SK-N-SH (cell line): ENCODE measurements at regions not wholly inside any gene's neighbourhood (a gene's known extent, or its start where the extent isn't known, plus 50 kb on each side); places are given as distances from the start of the nearest gene placed in this dataset.

Experiments used
- CTCF ChIA-PET: fragments of 300-600, 350-600 bp; formaldehyde crosslinking; extraction: SDS; loops from one replicate; lab custom pipeline; 2021; lab: Yijun Ruan, JAX
- POLR2A ChIA-PET: fragments of 350-600 bp; sonication (Branson Sonifier 250); formaldehyde crosslinking; extraction: SDS; loops from one replicate; lab custom pipeline; 2020; ENCODE audit warnings: antibody characterized with exemption, inconsistent platforms; lab: Yijun Ruan, JAX
- DNase-seq: peaks from one replicate; pipeline ENCODE4 v3.0.0; 2012
- H2AFZ ChIP-seq: fragments of 200-600 bp; sonication (generic); 2 replicates; pipeline ENCODE4 v1.8.1; 2016; ENCODE audit warnings: antibody characterized with exemption, mild to moderate bottlenecking, low read depth
- H3F3A ChIP-seq: fragments of 200-600 bp; sonication (generic); replicated peaks from 2 replicates; pipeline ENCODE3; 2016; ENCODE audit warnings: antibody characterized with exemption, mild to moderate bottlenecking; ENCODE audit not compliant: insufficient read depth
- H3K27ac ChIP-seq, 2 experiments: fragments of 200-500 bp in 1 of 2; fragments of 200-600 bp in 1 of 2; sonication (Bioruptor generic) in 1 of 2; sonication (generic), shearing (Covaris generic) in 1 of 2; 2 replicates each; pipeline versions ENCODE4 v1.5.1 to v1.6.1; 2014 to 2016; ENCODE audit warnings: low read depth in 2 of 2, inconsistent platforms in 1 of 2, low read length in 1 of 2, mild to moderate bottlenecking in 1 of 2, mixed read lengths in 1 of 2
- H3K27me3 ChIP-seq: fragments of 200-600 bp; sonication (generic), shearing (Covaris generic); 2 replicates; pipeline ENCODE4 v1.6.1; 2016; ENCODE audit warnings: mixed run types; ENCODE audit not compliant: insufficient read depth
- H3K36me3 ChIP-seq, 2 experiments: fragments of 200-500 bp in 1 of 2; fragments of 200-600 bp in 1 of 2; sonication (Bioruptor generic) in 1 of 2; sonication (generic) in 1 of 2; replicated peaks in 1 of 2; 2 replicates each; pipeline versions ENCODE3 to v1.5.1; 2014 to 2016; ENCODE audit warnings: low read length in 1 of 2, mild to moderate bottlenecking in 1 of 2; ENCODE audit not compliant: insufficient read depth in 2 of 2, control insufficient read depth in 1 of 2
- H3K4me1 ChIP-seq, 2 experiments: fragments of 200-500 bp in 1 of 2; fragments of 200-600 bp in 1 of 2; sonication (Bioruptor generic) in 1 of 2; sonication (generic), shearing (Covaris generic) in 1 of 2; 2 replicates each; pipeline versions ENCODE4 v1.5.1 to v1.6.1; 2014 to 2016; ENCODE audit warnings: low read depth in 1 of 2, low read length in 1 of 2, mixed run types in 1 of 2; ENCODE audit not compliant: insufficient read depth in 2 of 2, control insufficient read depth in 1 of 2
- H3K4me2 ChIP-seq: fragments of 200-600 bp; sonication (generic), shearing (Covaris generic); 2 replicates; pipeline ENCODE4 v1.6.1; 2017; ENCODE audit warnings: mixed run types
- H3K4me3 ChIP-seq, 2 experiments: fragments of 200-500 bp in 1 of 2; fragments of 200-600 bp in 1 of 2; sonication (Bioruptor generic) in 1 of 2; sonication (generic), shearing (Covaris generic) in 1 of 2; 2 replicates each; pipeline versions ENCODE4 v1.5.1 to v1.8.1; 2014 to 2016; ENCODE audit warnings: low read depth in 2 of 2, inconsistent platforms in 1 of 2, low read length in 1 of 2, mild to moderate bottlenecking in 1 of 2, mixed read lengths in 1 of 2, moderate library complexity in 1 of 2
- H3K79me2 ChIP-seq: fragments of 200-600 bp; sonication (generic); 2 replicates; pipeline ENCODE4 v1.8.1; 2017; ENCODE audit warnings: mild to moderate bottlenecking; ENCODE audit not compliant: insufficient read depth
- H3K9ac ChIP-seq: fragments of 200-600 bp; sonication (generic); 2 replicates; pipeline ENCODE4 v1.6.1; 2017; ENCODE audit warnings: mixed run types
- H3K9me2 ChIP-seq: fragments of 200-600 bp; sonication (generic); 2 replicates; pipeline ENCODE4 v1.6.1; 2017; ENCODE audit warnings: mixed run types
- H3K9me3 ChIP-seq: fragments of 200-600 bp; sonication (generic); 2 replicates; pipeline ENCODE4 v1.6.1; 2017; ENCODE audit warnings: mixed run types, mild to moderate bottlenecking, moderate library complexity
- H4K20me1 ChIP-seq: fragments of 200-600 bp; sonication (generic); 2 replicates; pipeline ENCODE4 v1.6.1; 2017; ENCODE audit warnings: mild to moderate bottlenecking, mixed run types; ENCODE audit not compliant: insufficient read depth
- CTCF ChIP-seq: fragments of 200-600 bp; sonication (generic); IDR thresholded peaks from 2 replicates; pipeline ENCODE4 v1.6.1; 2017; ENCODE audit warnings: antibody characterized with exemption, mild to moderate bottlenecking, moderate library complexity
- ELF1 ChIP-seq: IDR thresholded peaks from 2 replicates; pipeline ENCODE4 v1.4.0; 2012
- GABPA ChIP-seq: IDR thresholded peaks from 2 replicates; pipeline ENCODE4 v1.4.0; 2012; ENCODE audit warnings: low read depth, mild to moderate bottlenecking
- MEF2A ChIP-seq: IDR thresholded peaks from 2 replicates; pipeline ENCODE4 v1.4.0; 2012; ENCODE audit warnings: low read depth, borderline replicate concordance
- MXI1 ChIP-seq: IDR thresholded peaks from 2 replicates; pipeline ENCODE4 v1.6.1; 2012; ENCODE audit warnings: mild to moderate bottlenecking, low read depth, low read length, improper control_type of control experiment
- NRF1 ChIP-seq: IDR thresholded peaks from 2 replicates; pipeline ENCODE4 v1.6.1; 2012; ENCODE audit warnings: low read depth, mild to moderate bottlenecking, low read length
- PBX3 ChIP-seq: IDR thresholded peaks from 2 replicates; pipeline ENCODE4; 2012
- RAD21 ChIP-seq: IDR thresholded peaks from 2 replicates; pipeline ENCODE4 v1.6.1; 2012; ENCODE audit warnings: mild to moderate bottlenecking, low read length
- RXRA ChIP-seq: IDR thresholded peaks from 2 replicates; pipeline ENCODE4 v1.4.0; 2012; ENCODE audit warnings: low read depth, mild to moderate bottlenecking, borderline replicate concordance
- SMC3 ChIP-seq: IDR thresholded peaks from 2 replicates; pipeline ENCODE4 v1.6.1; 2012; ENCODE audit warnings: low read depth, low read length, improper control_type of control experiment
- YY1 ChIP-seq: IDR thresholded peaks from 2 replicates; pipeline ENCODE4 v1.4.0; 2012; ENCODE audit warnings: low read depth, mild to moderate bottlenecking
- ZBTB33 ChIP-seq: IDR thresholded peaks from 2 replicates; pipeline ENCODE4 v1.4.0; 2012; ENCODE audit warnings: low read depth, borderline replicate concordance
- WGBS: methylation state at CpG from one replicate; pipeline ENCODE4 v1.1.6; 2017; ENCODE audit warnings: low lambda C conversion rate; 5-methylcytosine and 5-hydroxymethylcytosine counted together

GRCh38 chr11:122468965-122469364 is 186.6 kb upstream of the UBASH3B start (continued):
- no peak for TF ChIP-seq NRF1
- TF ChIP-seq PBX3: no peak
- no peak for TF ChIP-seq YY1
- no peak for TF ChIP-seq GABPA
- no peak for TF ChIP-seq RAD21

- DNase-seq: no peak
- no peak overlapping the region for H3K4me3 ChIP-seq
- no peaks in the 10 kb centered on the region for H3K4me1 ChIP-seq
- H3K79me2 ChIP-seq: no peaks in the 10 kb centered on the region
- H3K36me3 ChIP-seq: no peaks in the 10 kb centered on the region
- CTCF ChIA-PET: interaction anchor here (0.6 kb wide), 1 partner anchor 21 kb away, joined by 3 read pairs; no protein-coding TSS in a partner anchor
- no peak overlapping the region for H3K9ac ChIP-seq
- no peaks in the 10 kb centered on the region for H4K20me1 ChIP-seq
- no peaks in the 10 kb centered on the region for H3F3A ChIP-seq
- H3K9me2 ChIP-seq: no peaks in the 10 kb centered on the region
- no peaks in the 10 kb centered on the region for H3K27me3 ChIP-seq
- H3K27ac ChIP-seq: no peak overlapping the region
- no peak overlapping the region for H3K4me2 ChIP-seq
- POLR2A ChIA-PET: no interaction called here
- TF ChIP-seq CTCF: no peak
- TF ChIP-seq MEF2A: no peak
- TF ChIP-seq MXI1: no peak
- H2AFZ ChIP-seq: no peak overlapping the region
- peaks cover 8% of the 10 kb centered on the region; the same call in 1 of the 2 replicates for H3K9me3 ChIP-seq
These were observed 192.0 kb upstream of the UBASH3B start for GRCh38 chr11:122463530-122463929.

- WGBS: 66% methylated on average over 3 of the region's 3 CpGs
- Histone ChIP-seq H2AFZ (no peak overlapping the region), H3K27ac (no peak overlapping the region), H3K9me3 (peaks cover 8% of the 10 kb centered on the region; the same call in 1 of the 2 replicates), H3K4me2 (no peak overlapping the region), H3F3A (no peaks in the 10 kb centered on the region), H3K4me3 (no peak overlapping the region), H3K27me3 (no peaks in the 10 kb centered on the region), H3K36me3 (no peaks in the 10 kb centered on the region), H3K9ac (no peak overlapping the region), H3K79me2 (no peaks in the 10 kb centered on the region), H4K20me1 (no peaks in the 10 kb centered on the region), H3K9me2 (no peaks in the 10 kb centered on the region), H3K4me1 (no peaks in the 10 kb centered on the region)
- ChIA-PET POLR2A (no interaction called here), CTCF (interaction anchor here (0.7 kb wide), 1 partner anchor 55 kb away, joined by 4 read pairs; no protein-coding TSS in a partner anchor)
- DNase-seq: no peak
- no peak for TF ChIP-seq SMC3
- no peak for TF ChIP-seq ELF1
- TF ChIP-seq RAD21: no peak
- TF ChIP-seq ZBTB33: no peak
- no peak for TF ChIP-seq RXRA
These were observed 196.5 kb upstream of the UBASH3B start for GRCh38 chr11:122459064-122459463.
